ENCODE measurements at regions not wholly inside any gene's neighbourhood (a gene's known extent, or its start where the extent isn't known, plus 50 kb on each side); places are given as distances from the start of the nearest gene placed in this dataset.

GRCh38 chr2:120871881-120872620, 136.4 kb downstream of the GLI2 start:
- no peak for TF ChIP-seq POLR2A (IDR thresholded peaks at IDR 0.05; ENCODE audit: low read length)
- TF ChIP-seq GATA1 (IDR thresholded peaks at IDR 0.05; ENCODE audit: low read depth, low read length): no peak

All from erythroblast (primary cell).